A549 (cell line): ENCODE measurements at regions not wholly inside any gene's neighbourhood (a gene's known extent, or its start where the extent isn't known, plus 50 kb on each side); places are given as distances from the start of the nearest gene placed in this dataset.

Source experiments
- BCL3 ChIP-seq: fragments of >200 bp; sonication (Bioruptor Twin); formaldehyde crosslinking; IDR thresholded peaks from 3 replicates; pipeline ENCODE4 v1.6.1; 2016
- CBX8 ChIP-seq: fragments of 200-600 bp; sonication (generic); IDR thresholded peaks from 2 replicates; pipeline ENCODE4 v1.6.1; 2016
- CTCF ChIP-seq: fragments of >200 bp; sonication (Bioruptor Twin); formaldehyde crosslinking; IDR thresholded peaks from 3 replicates; pipeline ENCODE4 v1.5.1; 2016
- EP300 ChIP-seq, 2 experiments: fragments of >200 bp; sonication (Bioruptor Twin); formaldehyde crosslinking; IDR thresholded peaks; 2 replicates in 1 of 2; 3 replicates in 1 of 2; pipeline ENCODE4 v1.6.1; 2016 to 2017
- ESRRA ChIP-seq: fragments of 150-350 bp; IDR thresholded peaks from 2 replicates; pipeline ENCODE4 v1.6.1; 2014; ENCODE audit warnings: mild to moderate bottlenecking, low read length, borderline replicate concordance
- HMGXB4 ChIP-seq: fragments of 250-450 bp; sonication (Bioruptor Pico); IDR thresholded peaks from 2 replicates; pipeline ENCODE4 v1.5.0; 2021; ENCODE audit warnings: mild to moderate bottlenecking, moderate library complexity, borderline replicate concordance
- HOXA7 ChIP-seq: fragments of 250-450 bp; sonication (Bioruptor Pico); IDR thresholded peaks from 2 replicates; pipeline ENCODE4 v1.5.0; 2020; ENCODE audit warnings: mild to moderate bottlenecking, moderate library complexity
- JUN ChIP-seq, 2 experiments: fragments of >200 bp; sonication (Bioruptor Twin); formaldehyde crosslinking; IDR thresholded peaks; 2 replicates in 1 of 2; 3 replicates in 1 of 2; pipeline ENCODE4 v1.6.1; 2016 to 2017
- KDM1A ChIP-seq: fragments of 200-600 bp; sonication (generic); IDR thresholded peaks from 2 replicates; pipeline ENCODE4 v1.6.1; 2016; ENCODE audit warnings: low read depth, mild to moderate bottlenecking
- KDM5A ChIP-seq: fragments of 200-600 bp; sonication (generic); IDR thresholded peaks from 2 replicates; pipeline ENCODE4 v1.6.1; 2016; ENCODE audit warnings: antibody characterized with exemption, mild to moderate bottlenecking
- POLR2A ChIP-seq: IDR thresholded peaks from 2 replicates; pipeline ENCODE4 v1.6.1; 2012; ENCODE audit warnings: mild to moderate bottlenecking, low read length
- RCOR1 ChIP-seq: fragments of 150-350 bp; IDR thresholded peaks from 2 replicates; pipeline ENCODE4 v1.6.1; 2014; ENCODE audit warnings: antibody characterized with exemption, low read length, low read depth
- REST ChIP-seq: fragments of 200-600 bp; sonication (generic); IDR thresholded peaks from 2 replicates; pipeline ENCODE4 v1.6.1; 2016; ENCODE audit warnings: antibody characterized with exemption, mild to moderate bottlenecking, moderate library complexity
- ZSCAN20 ChIP-seq: fragments of 250-450 bp; sonication (Bioruptor Pico); IDR thresholded peaks from 2 replicates; pipeline ENCODE4 v1.8.0; 2022; ENCODE audit warnings: mild to moderate bottlenecking, moderate library complexity

GRCh38 chr7:37505750-37506353, 57.2 kb upstream of the ELMO1 start:
- no peak for TF ChIP-seq JUN (IDR thresholded peaks at IDR 0.05)
- no peak for TF ChIP-seq HOXA7 (CRISPR knock-in tag)
- no peak for TF ChIP-seq BCL3
- no peak for TF ChIP-seq CTCF
- no peak for TF ChIP-seq EP300 (IDR thresholded peaks at IDR 0.05)
- TF ChIP-seq POLR2A = no peak
- no peak for TF ChIP-seq ESRRA
- no peak for TF ChIP-seq RCOR1
- TF ChIP-seq HMGXB4 (CRISPR knock-in tag) = no peak
- TF ChIP-seq REST = no peak
- no peak for TF ChIP-seq KDM5A
- TF ChIP-seq CBX8 = no peak
- no peak for TF ChIP-seq ZSCAN20 (CRISPR knock-in tag)
- no peak for TF ChIP-seq KDM1A
